Progenitor cell of endocrine pancreas (in vitro differentiated cells): ENCODE measurements at regions not wholly inside any gene's neighbourhood (a gene's known extent, or its start where the extent isn't known, plus 50 kb on each side); places are given as distances from the start of the nearest gene placed in this dataset.

Experiments used
- DNase-seq: peaks from one replicate; pipeline ENCODE4 v3.0.0; 2021; ENCODE audit warnings: low spot score; ENCODE audit not compliant: unreplicated experiment
- H3K27ac Mint-ChIP-seq: 2 replicates; pipeline ENCODE4 v1.8.0; 2021; ENCODE audit warnings: mild to moderate bottlenecking, moderate library complexity, mixed read lengths
- H3K27me3 Mint-ChIP-seq: 2 replicates; pipeline ENCODE4 v1.8.0; 2021; ENCODE audit warnings: mixed read lengths
- H3K36me3 Mint-ChIP-seq: 2 replicates; pipeline ENCODE4 v1.8.0; 2022; ENCODE audit warnings: mixed read lengths; ENCODE audit not compliant: insufficient read depth
- H3K4me1 Mint-ChIP-seq: 2 replicates; pipeline ENCODE4 v1.8.0; 2021; ENCODE audit warnings: low read depth, mixed read lengths
- H3K4me3 Mint-ChIP-seq: 2 replicates; pipeline ENCODE4 v1.8.0; 2021; ENCODE audit warnings: low read depth, mild to moderate bottlenecking, moderate library complexity, mixed read lengths
- H3K9me3 Mint-ChIP-seq: 2 replicates; pipeline ENCODE4 v1.8.0; 2021; ENCODE audit warnings: low read depth, mixed read lengths
- TF ChIP-seq, protein P1 (sequence below): fragments of 200-600 bp; sonication (generic); IDR thresholded peaks from one replicate; pipeline ENCODE4 v1.5.0; 2021; ENCODE audit warnings: antibody characterized with exemption, mild to moderate bottlenecking; ENCODE audit not compliant: unreplicated experiment

DNA sequence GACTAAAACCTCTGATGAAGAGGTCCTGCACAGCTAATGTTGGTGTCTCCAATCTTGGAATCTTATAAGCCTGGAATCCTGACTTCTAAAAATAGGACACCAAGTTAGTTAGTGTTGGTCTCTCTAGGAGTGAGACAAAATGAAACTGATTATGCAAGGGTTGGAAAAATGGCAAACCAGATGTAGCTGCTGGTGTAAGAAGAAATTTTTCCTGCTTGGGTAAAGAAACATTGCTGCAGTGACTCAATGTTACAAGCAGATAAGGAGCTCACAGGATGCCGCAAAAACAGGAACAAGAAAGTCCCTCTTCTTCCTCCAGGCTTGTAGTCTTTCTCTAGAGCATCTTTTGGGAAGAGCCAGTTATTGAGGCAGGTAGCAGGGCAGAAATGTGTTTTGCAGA, 449.0 kb downstream of the ETV1 start:
- H3K9me3 Mint-ChIP-seq, result no peaks in the 10 kb centered on the region
- TF ChIP-seq, protein P1, sequence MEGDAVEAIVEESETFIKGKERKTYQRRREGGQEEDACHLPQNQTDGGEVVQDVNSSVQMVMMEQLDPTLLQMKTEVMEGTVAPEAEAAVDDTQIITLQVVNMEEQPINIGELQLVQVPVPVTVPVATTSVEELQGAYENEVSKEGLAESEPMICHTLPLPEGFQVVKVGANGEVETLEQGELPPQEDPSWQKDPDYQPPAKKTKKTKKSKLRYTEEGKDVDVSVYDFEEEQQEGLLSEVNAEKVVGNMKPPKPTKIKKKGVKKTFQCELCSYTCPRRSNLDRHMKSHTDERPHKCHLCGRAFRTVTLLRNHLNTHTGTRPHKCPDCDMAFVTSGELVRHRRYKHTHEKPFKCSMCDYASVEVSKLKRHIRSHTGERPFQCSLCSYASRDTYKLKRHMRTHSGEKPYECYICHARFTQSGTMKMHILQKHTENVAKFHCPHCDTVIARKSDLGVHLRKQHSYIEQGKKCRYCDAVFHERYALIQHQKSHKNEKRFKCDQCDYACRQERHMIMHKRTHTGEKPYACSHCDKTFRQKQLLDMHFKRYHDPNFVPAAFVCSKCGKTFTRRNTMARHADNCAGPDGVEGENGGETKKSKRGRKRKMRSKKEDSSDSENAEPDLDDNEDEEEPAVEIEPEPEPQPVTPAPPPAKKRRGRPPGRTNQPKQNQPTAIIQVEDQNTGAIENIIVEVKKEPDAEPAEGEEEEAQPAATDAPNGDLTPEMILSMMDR, result no peak
- H3K27me3 Mint-ChIP-seq, result no peaks in the 10 kb centered on the region
- no peaks in the 10 kb centered on the region for H3K36me3 Mint-ChIP-seq
- DNase-seq, result no peak
- H3K4me3 Mint-ChIP-seq, result no peak overlapping the region
- peaks cover under 1% of the 10 kb centered on the region for H3K4me1 Mint-ChIP-seq
- H3K27ac Mint-ChIP-seq, result no peak overlapping the region

- TF ChIP-seq, protein P1, result no peak
- no peaks in the 10 kb centered on the region for H3K27me3 Mint-ChIP-seq
- no peak for DNase-seq
- H3K36me3 Mint-ChIP-seq, result no peaks in the 10 kb centered on the region
- H3K9me3 Mint-ChIP-seq, result no peaks in the 10 kb centered on the region
- no peak overlapping the region for H3K4me3 Mint-ChIP-seq
- no peak overlapping the region for H3K27ac Mint-ChIP-seq
- H3K4me1 Mint-ChIP-seq, result peaks cover 7% of the 10 kb centered on the region
Measured at GRCh38 chr7:13541326-13541725, 448.1 kb downstream of the ETV1 start.

DNA sequence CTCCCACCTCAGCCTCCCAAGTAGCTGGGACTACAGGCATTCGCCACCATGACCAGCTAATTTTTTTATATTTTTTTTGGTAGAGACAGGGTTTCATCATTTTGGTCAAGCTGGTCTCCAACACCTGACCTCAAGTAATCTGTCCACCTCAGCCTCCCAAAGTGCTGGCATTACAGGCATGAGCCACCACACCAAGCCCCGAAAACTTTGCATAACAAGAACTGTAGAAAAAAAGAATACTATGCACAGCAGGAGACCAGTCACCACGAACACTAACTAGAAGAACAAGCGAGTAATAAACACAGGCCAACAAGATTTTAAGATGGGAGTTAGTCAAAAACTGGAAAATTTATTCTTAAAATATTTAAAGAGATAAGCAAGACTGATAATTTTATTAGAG, 447.0 kb downstream of the ETV1 start:
- H3K4me1 Mint-ChIP-seq, result peaks cover 13% of the 10 kb centered on the region
- H3K9me3 Mint-ChIP-seq, result no peaks in the 10 kb centered on the region
- H3K27me3 Mint-ChIP-seq, result no peaks in the 10 kb centered on the region
- no peak overlapping the region for H3K27ac Mint-ChIP-seq
- H3K4me3 Mint-ChIP-seq, result no peak overlapping the region
- TF ChIP-seq, protein P1, result no peak
- no peaks in the 10 kb centered on the region for H3K36me3 Mint-ChIP-seq
- DNase-seq, result no peak

DNA sequence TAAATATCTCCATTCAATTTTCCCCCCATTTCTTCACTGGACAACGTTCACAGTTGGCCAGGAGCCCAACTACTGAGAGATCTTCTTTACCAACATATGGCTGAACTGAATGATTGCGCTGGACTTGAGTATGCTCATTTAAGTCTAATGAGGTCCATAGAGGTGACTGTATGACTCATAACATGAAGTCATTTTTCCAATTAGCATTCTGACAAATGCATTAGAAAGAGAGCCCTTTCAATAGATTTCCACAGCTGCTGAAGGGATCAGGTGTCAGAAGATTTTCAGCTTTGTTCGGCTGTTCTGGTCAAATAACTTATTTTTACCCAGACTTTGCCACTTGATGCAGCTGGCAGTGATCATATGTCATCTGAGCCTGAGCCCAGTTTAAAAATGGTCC, 438.0 kb downstream of the ETV1 start:
- Mint-ChIP-seq H3K27me3 (no peaks in the 10 kb centered on the region), H3K27ac (no peak overlapping the region), H3K36me3 (no peaks in the 10 kb centered on the region), H3K4me3 (no peak overlapping the region), H3K9me3 (no peaks in the 10 kb centered on the region), H3K4me1 (peaks cover 4% of the 10 kb centered on the region)
- TF ChIP-seq, protein P1, result no peak
- DNase-seq, result no peak

- H3K9me3 Mint-ChIP-seq, result no peaks in the 10 kb centered on the region
- H3K27ac Mint-ChIP-seq, result no peak overlapping the region
- no peaks in the 10 kb centered on the region for H3K4me1 Mint-ChIP-seq
- no peak for DNase-seq
- no peak overlapping the region for H3K4me3 Mint-ChIP-seq
- TF ChIP-seq, protein P1, result no peak
- no peaks in the 10 kb centered on the region for H3K36me3 Mint-ChIP-seq
- H3K27me3 Mint-ChIP-seq, result no peaks in the 10 kb centered on the region
Measured at GRCh38 chr7:13560441-13560840, 429.0 kb downstream of the ETV1 start.
